ENCODE measurements at regions not wholly inside any gene's neighbourhood (a gene's known extent, or its start where the extent isn't known, plus 50 kb on each side); places are given as distances from the start of the nearest gene placed in this dataset.

- Histone ChIP-seq H3K36me3 (ENCODE audit: control insufficient read depth, insufficient read depth, low read length) (no peaks in the 10 kb centered on the region), H3K14ac (replicated peaks; ENCODE audit: low read depth, low read length) (no peak overlapping the region), H2BK20ac (ENCODE audit: low read depth, low read length) (no peak overlapping the region), H2AK9ac (replicated peaks; ENCODE audit: low read depth, low read length, poor library complexity) (no peak overlapping the region), H4K20me1 (ENCODE audit: insufficient read depth, low read length) (no peaks in the 10 kb centered on the region), H3K56ac (ENCODE audit: extremely low read depth, insufficient read depth, low read length) (no peak overlapping the region), H3K27me3 (ENCODE audit: control insufficient read depth, insufficient read depth, low read length) (no peaks in the 10 kb centered on the region), H3K4me2 (ENCODE audit: low read depth, low read length) (no peak overlapping the region), H3K9me1 (ENCODE audit: insufficient read depth, low read length) (no peaks in the 10 kb centered on the region), H3K27ac (ENCODE audit: insufficient read depth, low read length) (no peak overlapping the region), H2AFZ (replicated peaks; ENCODE audit: low read length, poor library complexity) (no peak overlapping the region), H3K18ac (ENCODE audit: low read depth, low read length) (no peak overlapping the region), H3K4me3 (ENCODE audit: insufficient read depth, low read depth, low read length) (no peak overlapping the region), H3K4me1 (ENCODE audit: control insufficient read depth, insufficient read depth, low read length) (no peaks in the 10 kb centered on the region), H2BK5ac (ENCODE audit: low read depth, low read length, poor library complexity, severe bottlenecking) (no peak overlapping the region), H3K4ac (ENCODE audit: low read depth, low read length) (no peak overlapping the region), H4K8ac (ENCODE audit: low read depth in 2 of 2, low read length in 2 of 2) (no peak overlapping the region), H4K91ac (ENCODE audit: insufficient read depth, low read depth, low read length) (no peak overlapping the region), H3K79me1 (ENCODE audit: low read depth in 1 of 2, low read length in 2 of 2) (no peaks in the 10 kb centered on the region), H3K9ac (ENCODE audit: low read depth, low read length) (no peak overlapping the region), H2BK15ac (ENCODE audit: low read depth, low read length) (no peak overlapping the region), H2AK5ac (ENCODE audit: low read depth, low read length) (no peak overlapping the region), H3K23ac (ENCODE audit: low read depth, low read length) (no peak overlapping the region), H3K9me3 (ENCODE audit: control insufficient read depth, insufficient read depth, low read length) (peaks cover 52% of the 10 kb centered on the region), H2BK120ac (ENCODE audit: low read depth, low read length) (no peak overlapping the region), H4K5ac (ENCODE audit: low read depth, low read length) (no peak overlapping the region)
- intact Hi-C loops (cut with micrococcal nuclease) (no loop called here), dilution Hi-C loops (cut with HindIII; ENCODE audit: low sequenced_read_pairs, unreplicated experiment) (no loop called here), in situ Hi-C loops (cut with MboI; ENCODE audit: low sequenced_read_pairs) (no loop called here)
- BruUV-seq (replicated peaks) = no TSS peak
- DNase-seq = no peak
- ChIA-PET POLR2A (ENCODE audit: unreplicated experiment) (no interaction called here), CTCF (interaction anchor here (0.6 kb wide), 1 partner anchor 195 kb away, joined by 3 read pairs; no protein-coding TSS in a partner anchor)
- TF ChIP-seq MAZ (IDR thresholded peaks at IDR 0.05; ENCODE audit: borderline replicate concordance, low read depth, low read length) (no peak), USF2 (IDR thresholded peaks at IDR 0.05; ENCODE audit: low read depth, low read length) (no peak), CHD1 (IDR thresholded peaks at IDR 0.05; ENCODE audit: low read depth, low read length) (no peak), FOS (IDR thresholded peaks at IDR 0.05; ENCODE audit: low read depth, low read length) (no peak), POLR2A (IDR thresholded peaks at IDR 0.05; ENCODE audit: low read depth, low read length) (no peak), CTCF (conservative IDR thresholded peaks at IDR 0.05; ENCODE audit: low read depth, low read length) (no peak), MXI1 (IDR thresholded peaks at IDR 0.05; ENCODE audit: borderline replicate concordance, low read depth, low read length) (no peak), NFE2L2 (IDR thresholded peaks at IDR 0.05; ENCODE audit: low read depth, low read length) (no peak), ELK1 (IDR thresholded peaks at IDR 0.05; ENCODE audit: borderline replicate concordance, low read depth, low read length) (no peak), SMC3 (IDR thresholded peaks at IDR 0.05; ENCODE audit: low read depth, low read length) (no peak), RFX5 (IDR thresholded peaks at IDR 0.05; ENCODE audit: low read depth, low read length) (no peak), CEBPB (IDR thresholded peaks at IDR 0.05; ENCODE audit: low read depth, low read length) (no peak), RAD21 (IDR thresholded peaks at IDR 0.05; ENCODE audit: low read length) (no peak), RCOR1 (IDR thresholded peaks at IDR 0.05; ENCODE audit: insufficient replicate concordance, low read length) (no peak), BHLHE40 (IDR thresholded peaks at IDR 0.05; ENCODE audit: low read depth, low read length) (no peak), MAFK (IDR thresholded peaks at IDR 0.05; ENCODE audit: low read depth, low read length) (no peak)
- 76% methylated on average over 7 of the region's 11 CpGs; no CpG with 5 or more reads in 1 of the 2 experiments for WGBS, 2 experiments (ENCODE audit: extremely low coverage in 2 of 2, insufficient read length in 1 of 2)
- no peak for ATAC-seq (ENCODE audit: low read depth)
These were observed 1147.1 kb downstream of the BRD1 start for GRCh38 chr22:48680601-48681000.

Measured in IMR-90 (cell line).